ENCODE measurements at regions not wholly inside any gene's neighbourhood (a gene's known extent, or its start where the extent isn't known, plus 50 kb on each side); places are given as distances from the start of the nearest gene placed in this dataset.

DNA sequence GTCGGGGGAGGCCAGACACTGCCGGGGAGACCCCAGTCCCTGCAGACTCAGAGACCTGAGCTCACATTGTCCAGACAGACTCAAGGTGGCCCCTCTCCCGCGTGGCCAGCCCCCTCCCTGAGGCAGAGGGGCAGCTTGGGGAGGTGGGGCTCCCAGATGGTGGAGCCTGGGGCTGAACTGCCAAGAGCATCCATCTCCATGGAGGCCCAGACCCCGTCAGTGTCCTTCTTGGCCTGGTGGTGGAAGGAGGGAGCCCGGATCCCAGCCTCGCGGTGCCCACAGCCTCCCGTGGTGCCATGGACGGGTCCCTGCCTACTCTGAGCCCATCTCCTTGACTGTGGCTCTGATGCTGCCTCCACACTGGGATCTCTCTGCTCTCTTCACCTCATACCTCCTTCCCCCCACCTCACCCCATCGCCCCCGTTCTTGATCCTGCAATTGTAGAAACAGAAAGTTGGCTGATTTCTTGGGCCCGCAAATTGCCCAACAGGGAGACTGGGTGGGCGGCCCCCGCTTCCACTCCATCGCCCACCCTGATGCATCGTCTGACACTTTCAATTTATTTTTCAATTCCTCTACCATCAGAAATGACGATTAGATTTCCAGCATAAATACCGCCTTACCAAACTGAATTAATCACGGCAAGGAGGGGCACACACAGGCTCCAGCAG is 348.9 kb downstream of the MATN1 start:
- Histone ChIP-seq H3K27me3 (peaks cover 0 to 77% (median 3%) of the 10 kb centered on the region in 4 donors), H3K4me1 (no peaks in the 10 kb centered on the region), H3K36me3 (no peaks in the 10 kb centered on the region), H3K9me3 (no peaks in the 10 kb centered on the region), H3K4me3 (no peak overlapping the region), H3K27ac (replicated peaks in 1 of 4) (no peak overlapping the region)
- WGBS: 88% methylated on average over 11 of the region's 20 CpGs
- TF ChIP-seq EP300 (IDR thresholded peaks at IDR 0.05) (no peak), POLR2AphosphoS5 (IDR thresholded peaks at IDR 0.05) (no peak), POLR2A (IDR thresholded peaks at IDR 0.05; ENCODE audit: low read depth) (no peak)
- TF ChIP-seq, protein P1, sequence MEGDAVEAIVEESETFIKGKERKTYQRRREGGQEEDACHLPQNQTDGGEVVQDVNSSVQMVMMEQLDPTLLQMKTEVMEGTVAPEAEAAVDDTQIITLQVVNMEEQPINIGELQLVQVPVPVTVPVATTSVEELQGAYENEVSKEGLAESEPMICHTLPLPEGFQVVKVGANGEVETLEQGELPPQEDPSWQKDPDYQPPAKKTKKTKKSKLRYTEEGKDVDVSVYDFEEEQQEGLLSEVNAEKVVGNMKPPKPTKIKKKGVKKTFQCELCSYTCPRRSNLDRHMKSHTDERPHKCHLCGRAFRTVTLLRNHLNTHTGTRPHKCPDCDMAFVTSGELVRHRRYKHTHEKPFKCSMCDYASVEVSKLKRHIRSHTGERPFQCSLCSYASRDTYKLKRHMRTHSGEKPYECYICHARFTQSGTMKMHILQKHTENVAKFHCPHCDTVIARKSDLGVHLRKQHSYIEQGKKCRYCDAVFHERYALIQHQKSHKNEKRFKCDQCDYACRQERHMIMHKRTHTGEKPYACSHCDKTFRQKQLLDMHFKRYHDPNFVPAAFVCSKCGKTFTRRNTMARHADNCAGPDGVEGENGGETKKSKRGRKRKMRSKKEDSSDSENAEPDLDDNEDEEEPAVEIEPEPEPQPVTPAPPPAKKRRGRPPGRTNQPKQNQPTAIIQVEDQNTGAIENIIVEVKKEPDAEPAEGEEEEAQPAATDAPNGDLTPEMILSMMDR (IDR thresholded peaks at IDR 0.05): no peak
- intact Hi-C loops (cut with DNase I): no loop called here
- DNase-seq (ENCODE audit: extremely low spot score): peak; percentile 89

DNA sequence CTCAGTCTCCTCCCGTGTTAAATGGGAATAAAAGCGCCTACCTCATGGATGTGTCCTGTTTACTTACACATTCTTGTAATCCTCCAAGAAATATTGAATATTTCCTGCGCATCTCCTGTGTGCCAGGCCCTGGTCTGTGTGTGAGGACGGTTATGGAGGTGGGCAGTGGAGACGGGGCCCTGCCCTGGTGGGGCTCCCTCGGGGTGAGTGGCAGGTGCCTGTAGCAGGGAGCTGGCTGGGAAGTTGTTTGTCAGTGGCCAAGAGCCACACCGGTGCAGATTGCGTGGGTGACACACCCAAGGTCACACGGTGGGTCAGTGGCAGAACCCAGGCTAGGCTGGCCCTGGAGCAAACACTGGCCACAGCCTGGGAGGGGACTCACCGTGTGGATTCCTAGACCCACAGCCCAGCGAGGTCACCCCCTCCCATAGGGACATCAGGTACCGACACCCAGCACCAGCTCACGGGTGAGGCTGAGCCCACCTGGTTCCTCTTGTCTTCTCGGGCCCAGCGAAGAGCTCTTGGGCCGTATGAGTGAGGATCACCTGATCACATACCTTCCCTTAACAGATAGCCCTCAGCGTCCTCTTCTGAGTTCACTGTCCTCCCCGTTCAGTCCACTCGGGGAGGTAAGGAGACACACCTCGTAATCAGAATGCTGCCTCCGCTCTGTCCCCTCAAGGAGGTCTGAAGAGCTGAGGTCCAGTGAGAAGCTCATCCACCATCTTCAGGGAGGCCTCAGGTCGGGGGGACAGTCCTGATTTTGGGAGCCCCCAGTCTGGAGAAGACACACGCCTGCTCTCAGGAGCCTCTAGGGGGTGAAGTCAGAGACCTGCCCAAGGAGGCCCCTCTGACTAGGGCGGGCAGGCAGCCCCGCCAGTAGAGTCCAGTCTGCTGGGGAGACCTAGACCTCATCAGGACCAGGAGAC is 349.6 kb downstream of the MATN1 start:
- peak; percentile 87 for DNase-seq (ENCODE audit: extremely low spot score)
- Histone ChIP-seq H3K4me3 (no peak overlapping the region), H3K9me3 (no peaks in the 10 kb centered on the region), H3K36me3 (no peaks in the 10 kb centered on the region), H3K27me3 (peaks cover 0 to 71% (median 3%) of the 10 kb centered on the region in 4 donors), H3K4me1 (no peaks in the 10 kb centered on the region), H3K27ac (replicated peaks in 1 of 4) (no peak overlapping the region)
- 82% methylated on average over 19 of the region's 25 CpGs for WGBS
- intact Hi-C loops (cut with DNase I): no loop called here
- TF ChIP-seq, protein P1 (IDR thresholded peaks at IDR 0.05): no peak
- no peak for TF ChIP-seq POLR2AphosphoS5 (IDR thresholded peaks at IDR 0.05)
- no peak for TF ChIP-seq EP300 (IDR thresholded peaks at IDR 0.05)
- TF ChIP-seq POLR2A (IDR thresholded peaks at IDR 0.05; ENCODE audit: low read depth): no peak

DNA sequence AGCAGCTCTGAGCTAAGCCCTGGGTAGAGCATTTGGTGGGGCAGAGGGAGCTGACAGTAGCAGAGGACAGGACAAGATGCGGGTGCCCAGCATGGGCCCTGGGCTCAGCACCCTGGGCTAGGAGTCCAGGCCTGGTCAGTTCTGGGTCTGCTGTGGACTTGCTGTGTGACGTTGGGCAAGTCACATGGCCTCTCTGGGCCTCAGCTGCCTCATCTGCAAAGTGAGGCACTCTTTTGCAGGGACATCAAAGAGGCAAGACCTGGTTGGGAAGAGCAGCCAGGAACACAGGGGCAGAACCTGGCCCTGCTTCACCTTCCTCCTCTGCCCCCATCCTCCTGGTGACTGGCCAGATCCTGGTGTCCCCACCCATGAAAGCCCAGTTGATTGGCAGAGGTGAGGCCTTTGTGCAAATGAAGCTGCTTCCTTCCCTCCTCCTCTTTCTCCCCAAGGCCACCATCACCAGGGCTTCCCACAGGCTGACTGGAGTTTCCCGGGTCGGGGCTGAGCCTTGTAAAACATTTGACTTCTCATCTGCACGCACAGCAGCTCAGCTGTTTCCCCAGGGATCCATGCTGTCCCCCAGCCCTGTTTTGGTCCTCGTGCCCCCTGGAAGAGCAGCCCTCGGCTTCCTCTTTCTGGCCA is 350.5 kb downstream of the MATN1 start:
- no peaks in the 10 kb centered on the region for H3K36me3 ChIP-seq
- TF ChIP-seq POLR2A (IDR thresholded peaks at IDR 0.05; ENCODE audit: low read depth): no peak
- TF ChIP-seq EP300 (IDR thresholded peaks at IDR 0.05): no peak
- TF ChIP-seq POLR2AphosphoS5 (IDR thresholded peaks at IDR 0.05): no peak
- TF ChIP-seq, protein P1 (IDR thresholded peaks at IDR 0.05): no peak
- no peak overlapping the region for H3K4me3 ChIP-seq
- no peaks in the 10 kb centered on the region for H3K4me1 ChIP-seq
- H3K27ac ChIP-seq (replicated peaks in 1 of 4): no peak overlapping the region
- peaks cover 0 to 63% (median 0%) of the 10 kb centered on the region in 4 donors for H3K27me3 ChIP-seq
- intact Hi-C loops (cut with DNase I): no loop called here
- 58% methylated on average over 5 of the region's 7 CpGs for WGBS
- peak; percentile 64 for DNase-seq (ENCODE audit: extremely low spot score)
- H3K9me3 ChIP-seq: no peaks in the 10 kb centered on the region

DNA sequence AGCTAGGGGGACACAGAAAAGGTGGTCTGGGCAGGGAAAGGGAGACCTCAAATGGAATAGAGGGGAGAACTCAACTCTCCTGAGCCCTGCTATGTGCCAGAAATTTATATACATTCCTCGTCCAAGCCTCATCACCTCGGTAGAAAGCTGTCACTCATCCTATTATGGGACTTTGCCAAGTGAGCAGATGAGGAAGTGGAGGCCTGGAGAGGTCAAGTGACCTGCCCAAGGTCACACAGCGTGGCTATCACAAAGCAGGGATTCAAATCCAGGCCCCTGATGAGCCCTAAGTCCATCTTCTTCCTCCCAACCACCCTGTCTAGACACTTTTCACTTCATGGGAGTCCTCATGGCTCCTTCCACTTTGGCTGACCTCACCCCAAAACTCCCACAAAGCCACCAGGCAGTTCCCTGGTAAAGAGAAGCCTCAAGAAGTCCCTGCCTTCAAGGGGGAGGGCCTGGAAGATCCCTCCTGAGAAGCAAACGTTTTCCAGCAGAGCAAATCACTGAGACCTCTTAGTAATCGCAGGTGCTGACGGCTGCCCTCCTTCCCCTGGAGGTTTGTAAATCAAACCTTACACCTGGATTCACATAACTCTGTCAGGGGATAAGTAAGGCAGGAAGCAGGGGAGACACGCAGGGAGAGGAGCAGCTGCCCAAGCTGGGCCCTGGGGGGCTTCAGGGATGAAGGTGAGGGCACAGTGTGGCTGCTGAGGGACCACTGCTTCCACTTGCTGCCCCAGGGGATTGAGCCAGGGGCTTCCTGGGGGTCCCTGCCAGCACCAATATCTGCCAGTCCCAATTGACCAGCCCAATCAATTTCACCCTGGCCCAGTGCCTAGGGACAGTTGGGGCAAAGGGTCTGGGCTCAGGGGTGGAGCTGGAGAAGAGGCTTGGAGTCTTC is 351.2 kb downstream of the MATN1 start:
- peak; percentile 78 for DNase-seq (ENCODE audit: extremely low spot score)
- TF ChIP-seq, protein P1 (IDR thresholded peaks at IDR 0.05): no peak
- Histone ChIP-seq H3K36me3 (no peaks in the 10 kb centered on the region), H3K9me3 (no peaks in the 10 kb centered on the region), H3K27ac (replicated peaks in 1 of 4) (no peak overlapping the region), H3K27me3 (peaks cover 0 to 55% (median 0%) of the 10 kb centered on the region in 4 donors), H3K4me1 (no peaks in the 10 kb centered on the region), H3K4me3 (no peak overlapping the region)
- 59% methylated on average over 7 of the region's 7 CpGs for WGBS
- intact Hi-C loops (cut with DNase I): no loop called here

All from esophagus muscularis mucosa (tissue), 4 donors.